ENCODE measurements at regions not wholly inside any gene's neighbourhood (a gene's known extent, or its start where the extent isn't known, plus 50 kb on each side); places are given as distances from the start of the nearest gene placed in this dataset.

- TF ChIP-seq CTCF (IDR thresholded peaks at IDR 0.05) (no peak), POLR2AphosphoS5 (IDR thresholded peaks at IDR 0.05) (no peak)
These were observed 125.4 kb downstream of the DACT1 start for GRCh38 chr14:58763210-58763609.
